Right forelimb (tissue), 1 donor: ENCODE measurements at regions not wholly inside any gene's neighbourhood (a gene's known extent, or its start where the extent isn't known, plus 50 kb on each side); places are given as distances from the start of the nearest gene placed in this dataset.

Source experiments
- DNase-seq: peaks from one replicate; pipeline ENCODE4 v3.0.0-alpha.2; 2018

DNA sequence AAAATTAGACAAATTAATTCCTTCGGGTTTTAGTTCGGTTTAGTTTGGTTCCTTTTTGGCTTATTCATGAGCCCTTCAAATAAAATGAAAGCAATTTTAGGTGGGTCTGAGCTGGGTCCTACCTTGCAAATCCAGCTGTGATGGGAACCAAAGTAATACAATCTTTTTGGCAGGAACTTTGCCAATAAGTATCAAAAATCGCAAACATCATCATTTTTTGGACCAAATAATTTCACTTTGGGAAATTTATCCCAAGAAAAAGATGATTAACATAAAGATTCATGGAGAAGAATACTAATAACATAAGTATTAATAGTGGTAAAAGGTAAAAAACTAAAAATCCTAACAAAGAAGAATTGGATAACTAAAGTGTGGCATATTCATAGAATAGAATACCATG, 67.8 kb upstream of the MYOCD start:
- DNase-seq, result no peak

DNA sequence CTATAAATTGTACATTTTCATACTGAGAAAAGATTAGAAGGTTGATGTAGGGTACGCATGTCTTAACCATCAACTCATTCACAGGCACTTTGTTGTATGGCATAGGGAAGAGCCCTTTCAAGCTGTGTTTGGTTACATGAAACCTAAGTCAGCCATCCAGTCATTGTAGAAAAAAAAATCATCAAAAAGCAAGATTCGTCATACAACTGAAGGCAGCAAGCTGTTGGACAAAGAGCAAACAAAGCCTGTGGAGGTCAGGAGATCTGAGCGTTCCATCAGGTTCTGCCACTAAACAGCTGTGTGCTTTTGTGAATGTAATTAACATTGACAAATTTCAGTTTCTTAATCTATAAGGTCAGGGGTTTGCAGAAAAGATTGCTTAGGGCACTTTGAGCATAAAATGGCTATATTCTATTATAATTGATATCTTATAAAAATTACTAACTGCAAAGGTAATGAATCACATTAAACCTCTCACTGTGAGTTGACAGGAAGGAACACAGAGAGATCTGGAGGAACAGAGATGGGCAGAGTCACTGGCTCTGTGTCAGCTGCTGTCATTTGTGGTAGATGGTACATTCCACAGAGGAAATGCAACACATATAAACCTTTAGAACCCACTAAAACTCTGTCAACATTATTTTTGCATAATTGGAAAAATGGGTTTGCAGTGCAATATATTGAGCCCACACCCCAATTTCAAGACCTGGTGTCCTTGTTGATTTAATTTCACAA, 66.3 kb upstream of the MYOCD start:
- no peak for DNase-seq

DNA sequence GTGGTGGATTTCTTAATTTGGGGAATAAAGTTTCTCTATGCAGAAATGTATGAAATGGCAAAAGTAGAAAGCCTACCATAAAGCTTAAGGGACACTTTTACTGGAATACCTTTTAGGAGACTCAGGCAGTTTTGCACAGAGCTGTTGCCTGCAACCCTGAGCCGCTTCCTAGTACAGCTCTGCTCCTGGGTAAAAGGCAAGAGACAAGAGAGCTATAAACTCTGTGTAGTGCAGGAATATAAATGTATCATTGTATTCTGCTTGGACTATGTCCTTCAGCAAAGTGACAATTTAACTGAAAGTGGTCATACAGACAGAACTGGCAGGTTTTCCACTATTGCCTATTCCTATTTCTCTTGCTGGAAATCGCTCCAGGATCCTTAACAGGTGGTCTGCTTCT, 65.3 kb upstream of the MYOCD start:
- no peak for DNase-seq

DNA sequence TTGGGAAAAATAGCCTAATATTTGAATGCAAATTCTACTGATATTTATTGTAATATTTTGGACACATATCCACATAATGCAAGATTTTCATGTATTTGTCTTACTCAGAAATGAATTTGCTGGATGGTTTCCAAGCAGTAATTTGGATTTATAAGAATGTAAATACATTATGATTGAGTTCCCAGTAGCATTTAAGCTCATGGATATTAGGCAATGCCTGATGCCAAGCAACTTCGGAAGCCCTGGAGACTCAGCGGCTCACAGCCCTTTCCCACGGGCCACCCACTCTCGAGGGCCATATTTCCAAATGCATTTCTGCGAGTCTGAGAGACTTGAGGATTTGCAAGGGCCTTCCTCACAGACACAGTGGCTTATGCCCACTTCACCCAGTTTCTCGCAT, 62.1 kb upstream of the MYOCD start:
- no peak for DNase-seq

DNA sequence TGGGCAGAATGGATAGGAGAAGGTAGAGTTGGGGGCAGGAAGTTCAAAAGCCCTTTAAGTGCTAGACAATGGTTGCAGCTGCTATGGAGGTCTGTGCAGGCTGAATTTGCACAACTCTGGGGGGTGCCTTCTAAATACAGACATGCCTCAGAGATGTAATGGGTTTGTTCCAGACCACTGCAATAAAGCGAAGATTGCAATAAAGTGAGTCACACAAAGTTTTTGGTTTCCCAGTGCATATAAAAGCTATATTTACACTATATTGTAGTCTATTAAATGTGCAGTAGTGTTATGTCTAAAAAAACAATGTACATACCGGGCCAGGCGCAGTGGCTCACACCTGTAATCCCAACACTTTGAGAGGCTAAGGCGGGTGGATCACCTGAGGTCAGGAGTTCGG, 60.5 kb upstream of the MYOCD start:
- no peak for DNase-seq

DNA sequence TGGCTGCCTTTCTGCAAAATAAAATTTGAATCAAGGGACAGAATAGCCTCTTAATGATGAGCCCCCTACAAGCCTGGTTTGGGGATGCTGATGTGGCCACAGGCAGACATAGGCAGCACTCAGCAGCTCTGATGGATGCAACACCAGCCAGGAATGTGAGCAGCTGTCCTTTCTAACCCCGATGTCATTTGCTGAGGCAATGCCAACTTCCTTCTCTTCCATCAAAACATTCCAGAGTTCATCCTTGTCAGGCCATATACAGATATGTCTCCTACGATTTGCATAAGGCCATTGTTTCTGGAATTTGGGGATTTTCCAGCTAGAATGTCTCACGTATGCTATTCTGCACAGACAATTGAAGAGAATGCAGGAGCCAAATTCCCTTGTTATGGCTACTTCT, 52.1 kb upstream of the MYOCD start:
- no peak for DNase-seq
